H1 (cell line): ENCODE measurements at regions not wholly inside any gene's neighbourhood (a gene's known extent, or its start where the extent isn't known, plus 50 kb on each side); places are given as distances from the start of the nearest gene placed in this dataset.

Source experiments
- CBX5 ChIP-seq: fragments of 300-800, 300-1000 bp; sonication (generic); IDR thresholded peaks from 2 replicates; pipeline ENCODE4 v1.7.1; 2016; ENCODE audit warnings: antibody characterized with exemption, low read length, low read depth
- CHD7 ChIP-seq: fragments of 300-600 bp; sonication (generic); IDR thresholded peaks from 2 replicates; pipeline ENCODE4 v1.7.1; 2012; ENCODE audit warnings: low read length, moderate library complexity, mild to moderate bottlenecking, inconsistent platforms; ENCODE audit not compliant: insufficient replicate concordance
- CTCF ChIP-seq, 3 experiments: IDR thresholded peaks; 1 replicate in 2 of 3; 2 replicates in 1 of 3; pipeline versions ENCODE4 v1.5.1 to v1.6.1; 2011; ENCODE audit warnings: low read length in 3 of 3, mild to moderate bottlenecking in 3 of 3, inconsistent platforms in 2 of 3, low read depth in 1 of 3, moderate library complexity in 1 of 3; ENCODE audit not compliant: insufficient read depth in 1 of 3; ENCODE audit errors: control extremely low read depth in 1 of 3
- EGR1 ChIP-seq: IDR thresholded peaks from 2 replicates; pipeline ENCODE4 v1.6.1; 2011; ENCODE audit warnings: low read depth, low read length, borderline replicate concordance
- GABPA ChIP-seq: IDR thresholded peaks from 2 replicates; pipeline ENCODE4 v1.6.1; 2011; ENCODE audit warnings: mild to moderate bottlenecking, low read length, moderate library complexity, borderline replicate concordance; ENCODE audit not compliant: insufficient read depth
- HDAC2 ChIP-seq, 2 experiments: fragments of 300-600 bp in 1 of 2; sonication (generic) in 1 of 2; IDR thresholded peaks; 2 replicates each; pipeline ENCODE4 v1.6.1; 2011 to 2012; ENCODE audit warnings: low read depth in 2 of 2, low read length in 2 of 2, mild to moderate bottlenecking in 2 of 2, moderate library complexity in 2 of 2, borderline replicate concordance in 1 of 2, inconsistent platforms in 1 of 2
- NRF1 ChIP-seq: IDR thresholded peaks from 2 replicates; pipeline ENCODE4 v1.6.1; 2011; ENCODE audit warnings: mild to moderate bottlenecking, low read depth, low read length, improper control_type of control experiment
- SIN3A ChIP-seq, 2 experiments: IDR thresholded peaks in 1 of 2; conservative IDR thresholded peaks in 1 of 2; 2 replicates each; pipeline ENCODE4 v1.6.1; 2011 to 2012; ENCODE audit warnings: low read length in 2 of 2, improper control_type of control experiment in 1 of 2, low read depth in 1 of 2, mild to moderate bottlenecking in 1 of 2
- SP2 ChIP-seq: IDR thresholded peaks from 2 replicates; pipeline ENCODE4 v1.6.1; 2012; ENCODE audit warnings: mild to moderate bottlenecking, low read length, inconsistent platforms

GRCh38 chr15:69643476-69643875 lies 190.9 kb downstream of the RPLP1 start (continued):
- TF ChIP-seq CHD7 (no peak), CTCF (IDR thresholded peaks at IDR 0.05; ENCODE audit: control extremely low read depth in 1 of 3, insufficient read depth in 1 of 3, low read depth in 1 of 3, low read length in 3 of 3) (no peak), GABPA (no peak), CBX5 (no peak), HDAC2 (IDR thresholded peaks at IDR 0.05; ENCODE audit: borderline replicate concordance in 1 of 2, low read depth in 2 of 2, low read length in 2 of 2) (no peak), EGR1 (no peak), SIN3A (conservative IDR thresholded peaks at IDR 0.05 in 1 of 2, IDR thresholded peaks at IDR 0.05 in 1 of 2; ENCODE audit: low read depth in 1 of 2, low read length in 2 of 2) (no peak), NRF1 (no peak), SP2 (no peak)
